Heart left ventricle (tissue), 13 donors: ENCODE measurements at regions not wholly inside any gene's neighbourhood (a gene's known extent, or its start where the extent isn't known, plus 50 kb on each side); places are given as distances from the start of the nearest gene placed in this dataset.

Source experiments
- POLR2A ChIP-seq, 2 donors: fragments of 450-650 bp; IDR thresholded peaks; one replicate each; pipeline ENCODE4 v1.6.1; 2017; ENCODE audit warnings: antibody characterized with exemption in 2 of 2, mild to moderate bottlenecking in 2 of 2, moderate library complexity in 2 of 2
- TF ChIP-seq, protein P1 (sequence below), 12 donors: fragments of 200-600 bp; sonication (generic) in 4 of 12; IDR thresholded peaks; one replicate each; pipeline versions ENCODE4 v1.5.0 to v1.8.0; 2018 to 2022; ENCODE audit warnings: antibody characterized with exemption in 12 of 12, mild to moderate bottlenecking in 5 of 12
- donor health status: ischemic (EF 13 %, LVEDD 7.1; RV severe dilation, severe dysfunction).
- donor health status: DM: no; HTN: yes; CAD: no.
- donor health status: DM: no; HTN: no; CAD: no.
- donor health status: ischemic (EF 25% LVEDD 6.9; RV normal size, moderate dysfunction).
- donor health status: ischemic (EF 25% LVEDD 5.7; RV mildly dilated, moderate dysfunction).
- donor health status: ischemic (EF 35%, LVEDD 5.7; RV mildly dilated, moderate dysfunction).
- donor health status: nonischemic (EF 11% LVEDD 7.7; RV severe dilation, severe dysfunction).
- donor health status: DM: yes; HTN: yes; CAD: no.
- donor health status: PGD.
- donor health status: ischemic (EF 29% LVEDD 5.4; RV normal size, mild dysfunction).
- donor health status: nonischemic (EF 23%, LVEDD 6.1; RV moderate dilation, normal function).

DNA sequence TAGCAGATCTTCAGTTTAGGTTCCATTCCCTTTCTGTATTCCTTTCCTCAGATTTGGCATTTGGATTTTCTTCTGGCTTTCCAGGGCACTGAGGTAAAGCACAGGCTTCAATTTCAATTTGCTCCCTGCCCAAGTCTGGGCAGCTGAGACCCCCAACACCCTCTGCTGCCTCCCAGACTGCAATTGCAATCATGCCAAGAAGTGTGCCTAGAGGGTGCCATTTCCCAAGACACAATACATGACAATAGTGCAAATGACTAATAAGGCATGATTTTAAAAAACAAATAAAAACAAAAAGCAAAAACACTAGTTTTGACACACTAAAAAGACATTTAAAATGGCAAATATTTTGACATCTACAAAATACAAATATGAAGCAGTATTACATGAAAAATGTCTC lies 364.8 kb downstream of the EPM2A start:
- no peak for TF ChIP-seq POLR2A (IDR thresholded peaks at IDR 0.05)
- TF ChIP-seq, protein P1, sequence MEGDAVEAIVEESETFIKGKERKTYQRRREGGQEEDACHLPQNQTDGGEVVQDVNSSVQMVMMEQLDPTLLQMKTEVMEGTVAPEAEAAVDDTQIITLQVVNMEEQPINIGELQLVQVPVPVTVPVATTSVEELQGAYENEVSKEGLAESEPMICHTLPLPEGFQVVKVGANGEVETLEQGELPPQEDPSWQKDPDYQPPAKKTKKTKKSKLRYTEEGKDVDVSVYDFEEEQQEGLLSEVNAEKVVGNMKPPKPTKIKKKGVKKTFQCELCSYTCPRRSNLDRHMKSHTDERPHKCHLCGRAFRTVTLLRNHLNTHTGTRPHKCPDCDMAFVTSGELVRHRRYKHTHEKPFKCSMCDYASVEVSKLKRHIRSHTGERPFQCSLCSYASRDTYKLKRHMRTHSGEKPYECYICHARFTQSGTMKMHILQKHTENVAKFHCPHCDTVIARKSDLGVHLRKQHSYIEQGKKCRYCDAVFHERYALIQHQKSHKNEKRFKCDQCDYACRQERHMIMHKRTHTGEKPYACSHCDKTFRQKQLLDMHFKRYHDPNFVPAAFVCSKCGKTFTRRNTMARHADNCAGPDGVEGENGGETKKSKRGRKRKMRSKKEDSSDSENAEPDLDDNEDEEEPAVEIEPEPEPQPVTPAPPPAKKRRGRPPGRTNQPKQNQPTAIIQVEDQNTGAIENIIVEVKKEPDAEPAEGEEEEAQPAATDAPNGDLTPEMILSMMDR (IDR thresholded peaks at IDR 0.05), result no peak
